ENCODE measurements at regions not wholly inside any gene's neighbourhood (a gene's known extent, or its start where the extent isn't known, plus 50 kb on each side); places are given as distances from the start of the nearest gene placed in this dataset.

DNA sequence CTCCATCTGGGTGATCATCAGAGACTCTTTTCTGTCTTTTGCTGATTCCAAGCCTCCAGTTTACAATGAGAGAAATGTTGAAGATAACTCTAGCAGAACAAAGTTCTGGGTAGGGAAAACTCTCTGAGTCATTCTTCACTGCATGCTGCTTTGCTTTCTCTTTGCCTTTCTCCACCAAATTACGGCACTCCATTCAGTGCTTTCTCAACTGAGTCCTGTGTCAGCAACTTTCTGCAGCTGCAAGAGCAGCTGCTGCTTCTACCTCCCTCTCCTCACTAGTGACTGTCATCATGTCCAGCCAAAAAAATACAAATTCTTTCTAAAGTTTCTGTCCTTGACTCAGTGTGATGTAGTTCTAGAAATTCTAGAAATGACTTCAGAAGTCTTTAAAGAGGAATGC lies 953.8 kb downstream of the IGSF11 start:
- intact Hi-C loops (cut with DNase I; ENCODE audit: low total_unique reads): no loop called here
- DNase-seq (ENCODE audit: low spot score in 2 of 2): no peak
- H3K4me3 ChIP-seq (ENCODE audit: low read depth, poor library complexity, severe bottlenecking): no peak overlapping the region
- TF ChIP-seq, protein P1, sequence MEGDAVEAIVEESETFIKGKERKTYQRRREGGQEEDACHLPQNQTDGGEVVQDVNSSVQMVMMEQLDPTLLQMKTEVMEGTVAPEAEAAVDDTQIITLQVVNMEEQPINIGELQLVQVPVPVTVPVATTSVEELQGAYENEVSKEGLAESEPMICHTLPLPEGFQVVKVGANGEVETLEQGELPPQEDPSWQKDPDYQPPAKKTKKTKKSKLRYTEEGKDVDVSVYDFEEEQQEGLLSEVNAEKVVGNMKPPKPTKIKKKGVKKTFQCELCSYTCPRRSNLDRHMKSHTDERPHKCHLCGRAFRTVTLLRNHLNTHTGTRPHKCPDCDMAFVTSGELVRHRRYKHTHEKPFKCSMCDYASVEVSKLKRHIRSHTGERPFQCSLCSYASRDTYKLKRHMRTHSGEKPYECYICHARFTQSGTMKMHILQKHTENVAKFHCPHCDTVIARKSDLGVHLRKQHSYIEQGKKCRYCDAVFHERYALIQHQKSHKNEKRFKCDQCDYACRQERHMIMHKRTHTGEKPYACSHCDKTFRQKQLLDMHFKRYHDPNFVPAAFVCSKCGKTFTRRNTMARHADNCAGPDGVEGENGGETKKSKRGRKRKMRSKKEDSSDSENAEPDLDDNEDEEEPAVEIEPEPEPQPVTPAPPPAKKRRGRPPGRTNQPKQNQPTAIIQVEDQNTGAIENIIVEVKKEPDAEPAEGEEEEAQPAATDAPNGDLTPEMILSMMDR (IDR thresholded peaks at IDR 0.05): no peak
- TF ChIP-seq POLR2A (IDR thresholded peaks at IDR 0.05): no peak
- 37 to 47% methylated on average over 1 of the region's 1 CpG for WGBS, 2 donors

DNA sequence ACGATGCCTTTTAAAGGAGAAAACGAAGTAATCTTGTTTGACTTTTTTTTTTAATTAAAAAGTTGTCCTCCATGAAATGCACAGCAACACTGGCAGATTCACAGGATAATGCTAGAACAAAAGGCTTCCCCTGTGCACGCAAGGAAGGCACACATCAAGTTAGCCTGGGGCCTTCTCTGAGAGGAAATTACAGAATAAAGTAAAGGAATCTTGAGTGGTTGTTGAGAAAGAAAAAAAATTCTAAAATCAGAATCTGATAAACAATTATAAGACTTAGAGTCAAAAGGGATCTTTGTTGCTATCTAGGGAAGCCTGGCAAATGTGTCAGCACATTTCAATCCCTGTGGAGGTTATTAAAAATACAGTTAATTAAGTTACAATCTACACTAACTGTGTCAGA lies 946.0 kb downstream of the IGSF11 start:
- intact Hi-C loops (cut with DNase I; ENCODE audit: low total_unique reads): no loop called here
- TF ChIP-seq, protein P1 (IDR thresholded peaks at IDR 0.05): no peak
- TF ChIP-seq POLR2A (IDR thresholded peaks at IDR 0.05): no peak
- 41 to 47% methylated on average over 3 of the region's 3 CpGs for WGBS, 2 donors
- H3K4me3 ChIP-seq (ENCODE audit: low read depth, poor library complexity, severe bottlenecking): no peak overlapping the region
- no peak for DNase-seq (ENCODE audit: low spot score in 2 of 2)

DNA sequence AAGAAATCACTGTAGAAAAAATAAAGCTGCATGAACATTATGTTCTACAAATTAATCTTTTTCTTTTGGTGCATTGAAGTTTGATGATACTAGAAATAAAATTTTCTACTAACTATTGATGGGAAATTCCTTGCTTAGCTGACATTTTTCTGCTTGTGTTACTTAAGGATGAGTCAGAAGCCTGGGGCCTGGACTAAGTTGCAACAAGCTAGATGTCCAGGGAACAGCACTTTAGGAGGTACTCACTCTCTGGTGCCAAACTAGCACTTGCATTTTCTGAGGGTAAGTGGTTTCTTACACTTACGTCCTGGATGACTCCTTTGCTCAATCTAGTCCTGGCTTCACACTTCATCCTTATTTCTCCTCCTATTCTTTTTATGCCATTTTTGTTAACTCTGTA lies 945.1 kb downstream of the IGSF11 start:
- no peak overlapping the region for H3K4me3 ChIP-seq (ENCODE audit: low read depth, poor library complexity, severe bottlenecking)
- WGBS, 2 donors: 68 to 80% methylated on average over 1 of the region's 1 CpG
- DNase-seq (ENCODE audit: low spot score in 2 of 2): no peak
- intact Hi-C loops (cut with DNase I; ENCODE audit: low total_unique reads): no loop called here
- TF ChIP-seq, protein P1 (IDR thresholded peaks at IDR 0.05): no peak
- TF ChIP-seq POLR2A (IDR thresholded peaks at IDR 0.05): no peak

DNA sequence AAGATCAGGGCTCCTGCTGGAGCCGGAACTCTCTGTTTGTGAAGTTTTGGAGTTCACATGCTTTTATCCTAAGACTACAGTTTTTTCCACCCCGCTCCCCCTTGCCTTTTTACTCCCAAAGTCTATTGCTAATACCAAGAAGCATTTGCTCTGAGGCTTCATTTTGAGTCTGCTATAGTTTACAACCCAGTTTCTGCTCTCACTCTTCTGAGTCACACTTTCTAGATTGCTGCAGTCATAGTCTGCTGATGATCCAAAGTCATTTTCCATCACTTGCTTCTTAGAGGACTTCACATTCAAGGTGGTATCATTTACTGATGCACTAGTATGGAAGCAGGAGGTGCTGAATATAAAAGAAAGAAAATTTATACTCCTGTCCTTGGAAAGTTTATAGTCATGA lies 937.4 kb downstream of the IGSF11 start:
- TF ChIP-seq POLR2A (IDR thresholded peaks at IDR 0.05): no peak
- TF ChIP-seq, protein P1 (IDR thresholded peaks at IDR 0.05): no peak
- WGBS, 2 donors: 80 to 84% methylated on average over 2 of the region's 2 CpGs
- no peak overlapping the region for H3K4me3 ChIP-seq (ENCODE audit: low read depth, poor library complexity, severe bottlenecking)
- intact Hi-C loops (cut with DNase I; ENCODE audit: low total_unique reads): no loop called here
- DNase-seq (ENCODE audit: low spot score in 2 of 2): no peak

DNA sequence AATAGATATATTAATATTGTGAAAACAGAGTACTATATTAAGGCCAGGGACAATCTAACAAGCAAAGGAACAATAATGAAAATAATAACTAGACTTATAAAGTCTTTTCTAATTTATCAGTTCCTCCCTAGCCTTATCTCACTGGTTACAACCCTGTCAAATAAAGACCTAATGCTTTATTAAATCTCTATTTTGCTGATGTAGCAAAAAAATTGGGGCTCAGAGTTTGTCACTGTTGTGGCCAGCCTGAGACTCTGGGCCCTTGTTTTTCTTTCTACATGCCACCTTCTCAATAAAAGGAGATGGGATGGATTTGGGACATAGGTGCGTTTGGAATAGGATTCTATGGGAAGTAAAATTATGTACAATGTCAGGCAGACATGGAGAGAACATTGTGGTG lies 937.0 kb downstream of the IGSF11 start:
- H3K4me3 ChIP-seq (ENCODE audit: low read depth, poor library complexity, severe bottlenecking): no peak overlapping the region
- 81 to 92% methylated on average over 1 of the region's 1 CpG for WGBS, 2 donors
- TF ChIP-seq, protein P1 (IDR thresholded peaks at IDR 0.05): no peak
- TF ChIP-seq POLR2A (IDR thresholded peaks at IDR 0.05): no peak
- DNase-seq (ENCODE audit: low spot score in 2 of 2): no peak
- intact Hi-C loops (cut with DNase I; ENCODE audit: low total_unique reads): no loop called here

DNA sequence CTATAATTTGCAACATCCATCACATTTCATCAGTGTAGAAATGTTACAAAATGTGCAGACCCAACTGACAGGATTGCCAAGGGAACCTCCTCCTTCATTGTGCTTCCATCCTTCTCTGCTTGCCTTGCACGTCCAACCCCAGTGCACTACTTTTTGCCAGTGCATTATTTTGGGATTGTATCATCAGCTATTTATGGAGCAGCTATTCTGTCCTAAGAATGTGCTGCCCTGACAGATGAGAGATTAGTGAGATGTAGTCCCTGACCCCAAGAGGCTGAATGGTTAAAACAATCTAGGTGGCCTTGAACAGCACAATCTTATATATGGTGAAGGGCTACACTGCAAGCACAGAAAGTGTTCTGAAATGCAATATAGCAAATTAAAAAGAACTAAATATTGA lies 935.8 kb downstream of the IGSF11 start:
- TF ChIP-seq POLR2A (IDR thresholded peaks at IDR 0.05): no peak
- TF ChIP-seq, protein P1 (IDR thresholded peaks at IDR 0.05): no peak
- WGBS, 2 donors: 24 to 36% methylated on average over 1 of the region's 1 CpG
- no peak for DNase-seq (ENCODE audit: low spot score in 2 of 2)
- intact Hi-C loops (cut with DNase I; ENCODE audit: low total_unique reads): no loop called here
- H3K4me3 ChIP-seq (ENCODE audit: low read depth, poor library complexity, severe bottlenecking): no peak overlapping the region

Data from lower leg skin (tissue), 4 donors.